Peyer's patch (tissue), 4 donors: ENCODE measurements at regions not wholly inside any gene's neighbourhood (a gene's known extent, or its start where the extent isn't known, plus 50 kb on each side); places are given as distances from the start of the nearest gene placed in this dataset.
"Not testable (repeated sequence)": the region's sequence is repeated elsewhere in the genome, so short reads cannot be mapped to it uniquely, and the experiment has no call there.

Source experiments
- CTCF ChIP-seq, 6 experiments: fragments of 450-650 bp in 4 of 6; fragments of 200-600 bp in 2 of 6; sonication (generic) in 1 of 6; IDR thresholded peaks; one replicate each; pipeline ENCODE4 v1.5.1; 2017 to 2019; ENCODE audit warnings: antibody characterized with exemption in 6 of 6, mild to moderate bottlenecking in 3 of 6, moderate library complexity in 1 of 6
- POLR2A ChIP-seq, 2 donors: fragments of 450-650 bp; IDR thresholded peaks; one replicate each; pipeline ENCODE4 v1.5.1; 2017; ENCODE audit warnings: antibody characterized with exemption in 2 of 2, mild to moderate bottlenecking in 2 of 2, moderate library complexity in 2 of 2

DNA sequence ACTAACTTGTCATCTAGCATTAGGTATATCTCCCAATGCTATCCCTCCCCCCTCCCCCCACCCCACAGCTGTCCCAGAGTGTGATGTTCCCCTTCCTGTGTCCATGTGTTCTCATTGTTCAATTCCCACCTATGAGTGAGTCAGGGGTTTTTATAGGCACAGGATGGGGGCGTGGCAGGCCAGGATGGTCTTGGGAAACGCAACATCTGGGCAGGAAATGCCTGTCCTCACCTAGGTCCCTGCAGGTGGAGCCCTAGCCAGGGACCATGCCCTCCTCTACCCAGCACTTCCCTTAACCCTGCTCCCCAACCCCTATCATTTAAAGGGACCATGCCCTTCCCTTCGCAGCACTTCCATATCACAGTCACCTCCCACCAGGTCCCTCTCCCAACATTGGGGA, 1430.6 kb downstream of the CDH8 start:
- TF ChIP-seq CTCF, POLR2A (IDR thresholded peaks at IDR 0.05): not testable (repeated sequence)
